Gastroesophageal sphincter (tissue), 3 donors: ENCODE measurements at regions not wholly inside any gene's neighbourhood (a gene's known extent, or its start where the extent isn't known, plus 50 kb on each side); places are given as distances from the start of the nearest gene placed in this dataset.

ENCODE experiments used
- POLR2AphosphoS5 ChIP-seq: sonication (generic); formaldehyde crosslinking; IDR thresholded peaks from one replicate; pipeline ENCODE4 v1.6.1; 2017; ENCODE audit warnings: antibody characterized with exemption
- TF ChIP-seq, protein P1 (sequence below), 4 experiments: fragments of 200-600 bp in 2 of 4; fragments of 450-650 bp in 2 of 4; sonication (generic) in 1 of 4; IDR thresholded peaks; one replicate each; pipeline ENCODE4 v1.5.1; 2017 to 2019; ENCODE audit warnings: antibody characterized with exemption in 4 of 4, mild to moderate bottlenecking in 2 of 4, moderate library complexity in 2 of 4

- TF ChIP-seq, protein P1, sequence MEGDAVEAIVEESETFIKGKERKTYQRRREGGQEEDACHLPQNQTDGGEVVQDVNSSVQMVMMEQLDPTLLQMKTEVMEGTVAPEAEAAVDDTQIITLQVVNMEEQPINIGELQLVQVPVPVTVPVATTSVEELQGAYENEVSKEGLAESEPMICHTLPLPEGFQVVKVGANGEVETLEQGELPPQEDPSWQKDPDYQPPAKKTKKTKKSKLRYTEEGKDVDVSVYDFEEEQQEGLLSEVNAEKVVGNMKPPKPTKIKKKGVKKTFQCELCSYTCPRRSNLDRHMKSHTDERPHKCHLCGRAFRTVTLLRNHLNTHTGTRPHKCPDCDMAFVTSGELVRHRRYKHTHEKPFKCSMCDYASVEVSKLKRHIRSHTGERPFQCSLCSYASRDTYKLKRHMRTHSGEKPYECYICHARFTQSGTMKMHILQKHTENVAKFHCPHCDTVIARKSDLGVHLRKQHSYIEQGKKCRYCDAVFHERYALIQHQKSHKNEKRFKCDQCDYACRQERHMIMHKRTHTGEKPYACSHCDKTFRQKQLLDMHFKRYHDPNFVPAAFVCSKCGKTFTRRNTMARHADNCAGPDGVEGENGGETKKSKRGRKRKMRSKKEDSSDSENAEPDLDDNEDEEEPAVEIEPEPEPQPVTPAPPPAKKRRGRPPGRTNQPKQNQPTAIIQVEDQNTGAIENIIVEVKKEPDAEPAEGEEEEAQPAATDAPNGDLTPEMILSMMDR (IDR thresholded peaks at IDR 0.05), result no peak
- no peak for TF ChIP-seq POLR2AphosphoS5
These were observed 74.0 kb upstream of the TCF12 start for GRCh38 chr15:56844471-56844870.
